HG03432 (cell line): ENCODE measurements at regions not wholly inside any gene's neighbourhood (a gene's known extent, or its start where the extent isn't known, plus 50 kb on each side); places are given as distances from the start of the nearest gene placed in this dataset.

ENCODE experiments used
- ATAC-seq: cut with Tn5 transposase; IDR thresholded peaks from one replicate; pipeline ENCODE4 v1.9.1; 2021; ENCODE audit warnings: mild to moderate bottlenecking, moderate library complexity; ENCODE audit not compliant: unreplicated experiment

GRCh38 chr4:173934201-173934600 lies 349.3 kb downstream of the FBXO8 start:
- no peak for ATAC-seq

- no peak for ATAC-seq
Measured at GRCh38 chr4:173932701-173933100, 350.8 kb downstream of the FBXO8 start.

- ATAC-seq, result no peak
Measured at GRCh38 chr4:173930329-173930967, 353.0 kb downstream of the FBXO8 start.

GRCh38 chr4:173929921-173930320 lies 353.5 kb downstream of the FBXO8 start:
- no peak for ATAC-seq

- ATAC-seq, result peak; percentile 81
Measured at GRCh38 chr4:173924561-173924960, 358.9 kb downstream of the FBXO8 start.

- no peak for ATAC-seq
Measured at GRCh38 chr4:173919861-173920260, 363.6 kb downstream of the FBXO8 start.

GRCh38 chr4:173919196-173919595 lies 364.3 kb downstream of the FBXO8 start:
- no peak for ATAC-seq

- no peak for ATAC-seq
Measured at GRCh38 chr4:173917255-173917960, 366.1 kb downstream of the FBXO8 start.

GRCh38 chr4:173913496-173913895 lies 370.0 kb downstream of the FBXO8 start:
- ATAC-seq, result no peak

GRCh38 chr4:173912384-173912783 lies 371.1 kb downstream of the FBXO8 start:
- no peak for ATAC-seq

- ATAC-seq, result no peak
Measured at GRCh38 chr4:173910891-173911290, 372.6 kb downstream of the FBXO8 start.

GRCh38 chr4:173909294-173909693 lies 374.2 kb downstream of the FBXO8 start:
- ATAC-seq, result no peak

GRCh38 chr4:173899813-173900212 lies 369.8 kb upstream of the HAND2 start:
- ATAC-seq, result no peak

GRCh38 chr4:173891072-173891471 lies 361.0 kb upstream of the HAND2 start:
- no peak for ATAC-seq

- no peak for ATAC-seq
Measured at GRCh38 chr4:173883821-173884220, 353.8 kb upstream of the HAND2 start.

GRCh38 chr4:173880897-173881296 lies 350.9 kb upstream of the HAND2 start:
- no peak for ATAC-seq

- no peak for ATAC-seq
Measured at GRCh38 chr4:173879509-173879908, 349.5 kb upstream of the HAND2 start.

- ATAC-seq, result no peak
Measured at GRCh38 chr4:173878701-173879100, 348.7 kb upstream of the HAND2 start.

GRCh38 chr4:173871643-173872042 lies 341.6 kb upstream of the HAND2 start:
- no peak for ATAC-seq

- ATAC-seq, result no peak
Measured at GRCh38 chr4:173866322-173867026, 336.4 kb upstream of the HAND2 start.

GRCh38 chr4:173862754-173863153 lies 332.7 kb upstream of the HAND2 start:
- no peak for ATAC-seq

- ATAC-seq, result no peak
Measured at GRCh38 chr4:173860094-173860493, 330.1 kb upstream of the HAND2 start.
